OCI-LY7 (cell line): ENCODE measurements at regions not wholly inside any gene's neighbourhood (a gene's known extent, or its start where the extent isn't known, plus 50 kb on each side); places are given as distances from the start of the nearest gene placed in this dataset.

ENCODE experiments used
- BruUV-seq: library from RNA; stranded (reverse); fragments of 400-500 nt; replicated peaks from 2 replicates; lab custom pipeline; 2021; lab: Mats Ljungman, UMichigan
- CTCF ChIA-PET: fragments of 300-600 bp; sonication (Branson Sonifier 250); formaldehyde crosslinking; loops from one replicate; lab custom pipeline; 2022; ENCODE audit warnings: antibody characterized with exemption; ENCODE audit not compliant: unreplicated experiment; lab: Charles Lee
- POLR2A ChIA-PET: fragments of 300-600 bp; sonication (Branson Sonifier 250); formaldehyde crosslinking; loops from one replicate; lab custom pipeline; 2022; ENCODE audit warnings: antibody characterized with exemption; lab: Charles Lee
- DNase-seq: peaks from one replicate; pipeline ENCODE4 v3.0.0-alpha.2; 2015; ENCODE audit warnings: low spot score
- H2AFZ ChIP-seq: fragments of 200-600 bp; sonication (generic), shearing (Covaris generic); 2 replicates; pipeline ENCODE4 v1.6.1; 2014; ENCODE audit warnings: mild to moderate bottlenecking, antibody characterized with exemption, low read length, moderate library complexity
- H3K27ac ChIP-seq: fragments of 200-600 bp; sonication (generic); 2 replicates; pipeline ENCODE4 v1.5.1; 2014; ENCODE audit warnings: mixed run types, low read depth, mild to moderate bottlenecking, moderate library complexity, low read length, inconsistent platforms; ENCODE audit not compliant: poor library complexity, severe bottlenecking
- H3K36me3 ChIP-seq: fragments of 200-600 bp; sonication (generic); 2 replicates; pipeline ENCODE4 v1.6.1; 2014; ENCODE audit warnings: mild to moderate bottlenecking, antibody characterized with exemption, low read length, moderate library complexity, mixed read lengths; ENCODE audit not compliant: insufficient read depth
- H3K4me1 ChIP-seq: fragments of 200-600 bp; sonication (generic); 2 replicates; pipeline ENCODE4 v1.5.1; 2014; ENCODE audit warnings: mild to moderate bottlenecking, low read length; ENCODE audit not compliant: insufficient read depth, poor library complexity, severe bottlenecking
- H3K4me2 ChIP-seq: fragments of 200-600 bp; sonication (generic); 2 replicates; pipeline ENCODE4 v1.6.1; 2014; ENCODE audit warnings: mild to moderate bottlenecking, low read length
- H3K4me3 ChIP-seq: fragments of 200-600 bp; sonication (generic); 2 replicates; pipeline ENCODE4 v1.5.1; 2014; ENCODE audit warnings: mild to moderate bottlenecking, low read depth, low read length; ENCODE audit not compliant: poor library complexity, severe bottlenecking
- H3K79me2 ChIP-seq: fragments of 200-600 bp; sonication (generic); 2 replicates; pipeline ENCODE4 v1.6.1; 2016; ENCODE audit warnings: low read depth, mild to moderate bottlenecking, low read length, moderate library complexity, mixed read lengths; ENCODE audit not compliant: insufficient read depth
- H3K9me2 ChIP-seq: fragments of 200-600 bp; sonication (generic); 2 replicates; pipeline ENCODE4 v1.6.1; 2016; ENCODE audit warnings: mild to moderate bottlenecking, low read length, mixed read lengths; ENCODE audit not compliant: insufficient read depth
- H3K9me3 ChIP-seq: fragments of 200-600 bp; sonication (generic); 2 replicates; pipeline ENCODE4 v1.6.1; 2014; ENCODE audit warnings: mild to moderate bottlenecking, mixed run types, low read length, mixed read lengths
- H4K20me1 ChIP-seq: fragments of 200-600 bp; sonication (generic); 2 replicates; pipeline ENCODE4 v1.6.1; 2014; ENCODE audit warnings: mild to moderate bottlenecking, antibody characterized with exemption, low read length, moderate library complexity, mixed read lengths; ENCODE audit not compliant: insufficient read depth
- EZH2phosphoT487 ChIP-seq: fragments of 200-600 bp; sonication (generic); IDR thresholded peaks from 2 replicates; pipeline ENCODE4 v1.6.1; 2018; ENCODE audit warnings: low read depth, borderline replicate concordance, mild to moderate bottlenecking, mixed run types, antibody characterized with exemption, low read length, moderate library complexity, mixed read lengths
- intact Hi-C: fragments of 100-400 bp; cut with micrococcal nuclease; formaldehyde crosslinking; loops from one replicate; pipeline ENCODE4 v1.10.0; 2022; ENCODE audit not compliant: unreplicated experiment
- TF ChIP-seq, protein P1 (sequence below): fragments of 200-600 bp; sonication (generic); conservative IDR thresholded peaks from 2 replicates; pipeline ENCODE4 v1.5.1; 2014; ENCODE audit warnings: mild to moderate bottlenecking, antibody characterized with exemption, low read length, moderate library complexity, mixed read lengths

DNA sequence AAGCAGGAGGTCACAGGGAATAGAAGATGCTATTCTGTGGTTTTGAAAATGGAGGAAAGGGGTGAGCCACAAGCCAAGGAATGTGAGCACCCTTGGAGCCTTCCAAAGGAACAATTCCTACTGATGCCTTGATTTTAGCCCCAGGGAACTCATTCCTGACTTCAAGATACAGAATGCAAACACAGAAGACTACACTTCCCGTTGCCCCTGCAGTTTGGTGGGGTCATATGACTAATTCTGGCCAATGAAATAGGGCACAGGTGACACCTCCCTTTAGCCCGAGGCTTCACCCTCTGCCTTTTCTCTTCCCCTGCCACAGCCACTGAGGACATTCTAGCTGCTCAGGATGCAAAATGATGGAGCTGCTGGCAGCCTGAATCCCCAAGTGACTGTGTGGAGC, 126.1 kb downstream of the INHBB start:
- POLR2A ChIA-PET, result no interaction called here
- Histone ChIP-seq H2AFZ (no peak overlapping the region), H3K9me2 (no peaks in the 10 kb centered on the region), H3K79me2 (no peaks in the 10 kb centered on the region), H3K4me1 (no peaks in the 10 kb centered on the region), H3K4me2 (no peak overlapping the region), H3K9me3 (no peaks in the 10 kb centered on the region), H3K4me3 (no peak overlapping the region), H3K36me3 (no peaks in the 10 kb centered on the region), H4K20me1 (no peaks in the 10 kb centered on the region), H3K27ac (no peak overlapping the region)
- intact Hi-C loops, result no loop called here
- no peak for DNase-seq
- BruUV-seq, result no TSS peak
- TF ChIP-seq EZH2phosphoT487, result no peak
- TF ChIP-seq, protein P1, sequence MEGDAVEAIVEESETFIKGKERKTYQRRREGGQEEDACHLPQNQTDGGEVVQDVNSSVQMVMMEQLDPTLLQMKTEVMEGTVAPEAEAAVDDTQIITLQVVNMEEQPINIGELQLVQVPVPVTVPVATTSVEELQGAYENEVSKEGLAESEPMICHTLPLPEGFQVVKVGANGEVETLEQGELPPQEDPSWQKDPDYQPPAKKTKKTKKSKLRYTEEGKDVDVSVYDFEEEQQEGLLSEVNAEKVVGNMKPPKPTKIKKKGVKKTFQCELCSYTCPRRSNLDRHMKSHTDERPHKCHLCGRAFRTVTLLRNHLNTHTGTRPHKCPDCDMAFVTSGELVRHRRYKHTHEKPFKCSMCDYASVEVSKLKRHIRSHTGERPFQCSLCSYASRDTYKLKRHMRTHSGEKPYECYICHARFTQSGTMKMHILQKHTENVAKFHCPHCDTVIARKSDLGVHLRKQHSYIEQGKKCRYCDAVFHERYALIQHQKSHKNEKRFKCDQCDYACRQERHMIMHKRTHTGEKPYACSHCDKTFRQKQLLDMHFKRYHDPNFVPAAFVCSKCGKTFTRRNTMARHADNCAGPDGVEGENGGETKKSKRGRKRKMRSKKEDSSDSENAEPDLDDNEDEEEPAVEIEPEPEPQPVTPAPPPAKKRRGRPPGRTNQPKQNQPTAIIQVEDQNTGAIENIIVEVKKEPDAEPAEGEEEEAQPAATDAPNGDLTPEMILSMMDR, result no peak
- CTCF ChIA-PET, result no interaction called here

DNA sequence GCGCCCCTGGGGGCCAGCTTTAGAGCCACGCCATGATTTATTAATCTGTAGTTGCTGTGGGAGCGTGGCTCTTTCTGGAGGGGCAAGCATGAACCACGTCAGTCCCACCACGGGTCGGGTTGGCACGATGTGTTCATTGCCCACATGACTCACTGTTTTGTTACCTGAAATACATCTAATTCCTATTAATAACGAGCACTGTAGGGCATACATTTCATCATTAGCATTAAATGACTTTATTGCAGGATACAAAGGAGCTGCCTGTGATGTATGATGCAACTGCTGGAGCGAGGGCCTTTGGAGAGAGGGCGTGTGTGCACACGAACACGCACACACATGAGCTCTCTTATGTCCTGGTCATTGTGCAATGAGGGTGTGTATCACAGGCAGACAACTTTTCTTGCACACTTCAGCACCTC, 127.0 kb downstream of the INHBB start:
- Histone ChIP-seq H4K20me1 (no peaks in the 10 kb centered on the region), H3K4me1 (no peaks in the 10 kb centered on the region), H3K9me2 (no peaks in the 10 kb centered on the region), H3K4me2 (no peak overlapping the region), H2AFZ (no peak overlapping the region), H3K36me3 (no peaks in the 10 kb centered on the region), H3K9me3 (no peaks in the 10 kb centered on the region), H3K4me3 (no peak overlapping the region), H3K79me2 (no peaks in the 10 kb centered on the region), H3K27ac (no peak overlapping the region)
- DNase-seq, result no peak
- POLR2A ChIA-PET, result no interaction called here
- no peak for TF ChIP-seq EZH2phosphoT487
- TF ChIP-seq, protein P1, result no peak
- no TSS peak for BruUV-seq
- intact Hi-C loops, result no loop called here
- CTCF ChIA-PET, result no interaction called here

DNA sequence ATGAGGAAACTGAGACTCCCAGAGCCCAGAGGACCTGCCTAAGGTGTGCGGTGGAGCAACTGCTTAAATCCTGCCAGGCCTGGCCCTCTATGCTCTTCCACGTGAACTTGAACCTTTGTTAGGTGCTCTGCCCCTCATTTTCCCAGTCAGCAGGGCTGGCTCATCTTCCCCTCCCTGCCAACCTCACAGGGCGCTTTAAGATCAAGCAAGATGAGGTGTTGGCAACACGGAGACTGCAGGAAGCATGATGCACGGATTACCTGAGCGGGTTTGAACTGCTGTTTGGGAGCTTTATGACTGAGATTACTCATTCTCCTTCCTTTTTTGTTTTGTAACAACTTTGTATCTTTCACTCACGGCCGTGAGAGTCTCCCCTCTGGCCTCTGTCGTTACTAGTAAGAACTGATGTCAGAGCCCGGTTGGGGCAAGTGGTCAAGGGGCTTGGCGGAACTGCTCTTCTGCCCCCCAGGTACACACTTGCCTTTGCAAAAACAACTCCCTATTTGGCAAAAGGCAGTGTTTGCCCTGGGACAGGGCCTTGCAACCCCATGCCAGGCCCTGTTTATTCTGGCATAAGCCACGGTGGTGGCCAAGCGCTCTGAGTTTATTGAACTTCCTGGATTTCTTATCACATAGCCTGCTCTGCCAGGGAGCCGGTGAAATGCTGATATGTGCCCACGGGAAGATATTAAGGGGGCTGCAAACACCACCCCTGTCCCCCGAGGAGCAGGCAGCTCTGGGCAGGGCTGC, 127.8 kb downstream of the INHBB start:
- intact Hi-C loops, result no loop called here
- H3K79me2 ChIP-seq, result no peaks in the 10 kb centered on the region
- H3K9me2 ChIP-seq, result no peaks in the 10 kb centered on the region
- no peak overlapping the region for H3K4me2 ChIP-seq
- no peaks in the 10 kb centered on the region for H3K36me3 ChIP-seq
- no peaks in the 10 kb centered on the region for H3K4me1 ChIP-seq
- TF ChIP-seq EZH2phosphoT487, result no peak
- TF ChIP-seq, protein P1, result no peak
- ChIA-PET POLR2A (no interaction called here), CTCF (no interaction called here)
- DNase-seq, result no peak
- H2AFZ ChIP-seq, result no peak overlapping the region
- BruUV-seq, result no TSS peak
- no peak overlapping the region for H3K27ac ChIP-seq
- no peaks in the 10 kb centered on the region for H3K9me3 ChIP-seq
- H3K4me3 ChIP-seq, result no peak overlapping the region
- no peaks in the 10 kb centered on the region for H4K20me1 ChIP-seq
